ENCODE measurements at regions not wholly inside any gene's neighbourhood (a gene's known extent, or its start where the extent isn't known, plus 50 kb on each side); places are given as distances from the start of the nearest gene placed in this dataset.

- H3K27me3 ChIP-seq (ENCODE audit: control insufficient read depth in 1 of 2, insufficient read depth in 2 of 2, low read length in 2 of 2): peaks cover 4 to 18% of the 10 kb centered on the region in 2 experiments; a peak in 3 of 5 replicates
- ChIA-PET POLR2A (no interaction called here), CTCF (ENCODE audit: low intra/inter-chr PET ratio, low total read pairs) (no interaction called here)
- in situ Hi-C loops (cut with HindIII; ENCODE audit: extremely low pct_ligation_motif_present, low pct_unique_long_range_greater_than_20kb) (loop anchor here (25.0 kb wide), 3 partner anchors 1014 to 1389 kb away; partner anchors contain the start of gene JARID2), intact Hi-C loops (cut with micrococcal nuclease; ENCODE audit: unreplicated experiment) (no loop called here)
- no TSS peak for BruUV-seq (replicated peaks)
- FAIRE-seq: no peak
- H3K27ac ChIP-seq (ENCODE audit: extremely low read length, insufficient read depth, low read length): no peak overlapping the region
- H4K20me1 ChIP-seq (ENCODE audit: insufficient read depth, low read length): no peaks in the 10 kb centered on the region
- H3K4me1 ChIP-seq (ENCODE audit: insufficient read depth, low read length): 0 out of 2 replicates have a peak, but pooled peaks cover 4% of the 10 kb centered on the region
- no peak for DNase-seq (ENCODE audit: low spot score)
- WGBS (ENCODE audit: low lambda C conversion rate): 30% methylated on average over 8 of the region's 8 CpGs
- no peaks in the 10 kb centered on the region for H3K36me3 ChIP-seq (replicated peaks in 1 of 2; ENCODE audit: control insufficient read depth in 1 of 2, insufficient read depth in 2 of 2, low read length in 2 of 2)
- TF ChIP-seq TFDP1 (CRISPR knock-in tag; IDR thresholded peaks at IDR 0.05; ENCODE audit: borderline replicate concordance): no peak
- no peak for TF ChIP-seq ZNF800 (CRISPR knock-in tag; IDR thresholded peaks at IDR 0.05)
- TF ChIP-seq ZSCAN20 (CRISPR knock-in tag; IDR thresholded peaks at IDR 0.05; ENCODE audit: borderline replicate concordance): no peak
- TF ChIP-seq ZNF230 (CRISPR knock-in tag; IDR thresholded peaks at IDR 0.05): no peak
- no peak for TF ChIP-seq NFIB (CRISPR knock-in tag; IDR thresholded peaks at IDR 0.05; ENCODE audit: borderline replicate concordance)
- TF ChIP-seq RBFOX2 (IDR thresholded peaks at IDR 0.05; ENCODE audit: low read depth, low read length): no peak
- no peak for TF ChIP-seq TRAFD1 (CRISPR knock-in tag; IDR thresholded peaks at IDR 0.05; ENCODE audit: borderline replicate concordance)
- no peak for TF ChIP-seq SMARCE1 (IDR thresholded peaks at IDR 0.05; ENCODE audit: borderline replicate concordance)
- no peak for TF ChIP-seq GMEB1 (CRISPR knock-in tag; IDR thresholded peaks at IDR 0.05; ENCODE audit: borderline replicate concordance)
- no peak for TF ChIP-seq PAWR (CRISPR knock-in tag; IDR thresholded peaks at IDR 0.05; ENCODE audit: borderline replicate concordance)
- TF ChIP-seq MXI1 (IDR thresholded peaks at IDR 0.05; ENCODE audit: borderline replicate concordance, low read depth, low read length): no peak
- no peak for TF ChIP-seq IKZF4 (CRISPR knock-in tag; IDR thresholded peaks at IDR 0.05; ENCODE audit: borderline replicate concordance, low read depth, not compliant biosample characterization)
- no peak for ATAC-seq
- no peak overlapping the region for H2AFZ ChIP-seq (ENCODE audit: low read length)
- H3K79me2 ChIP-seq (ENCODE audit: insufficient read depth, low read length): no peaks in the 10 kb centered on the region
- H3K4me2 ChIP-seq (ENCODE audit: low read depth, low read length): no peak overlapping the region
- H3K4me3 ChIP-seq (replicated peaks in 1 of 3; ENCODE audit: insufficient read depth in 1 of 3, low read depth in 2 of 3, low read length in 3 of 3): no peak overlapping the region
- no peak overlapping the region for H3K9ac ChIP-seq (ENCODE audit: insufficient read depth, low read depth, low read length)
- peaks cover 4% of the 10 kb centered on the region; the same call in 1 of the 2 replicates for H3K9me3 ChIP-seq (ENCODE audit: low read length)
These were observed 105.4 kb downstream of the CD83 start for GRCh38 chr6:14222956-14223355.

All from HepG2 (cell line).